HG02571 (cell line): ENCODE measurements at regions not wholly inside any gene's neighbourhood (a gene's known extent, or its start where the extent isn't known, plus 50 kb on each side); places are given as distances from the start of the nearest gene placed in this dataset.

Source experiments
- ATAC-seq: cut with Tn5 transposase; IDR thresholded peaks from one replicate; pipeline ENCODE4 v1.9.1; 2021; ENCODE audit warnings: mild to moderate bottlenecking, moderate library complexity; ENCODE audit not compliant: unreplicated experiment

DNA sequence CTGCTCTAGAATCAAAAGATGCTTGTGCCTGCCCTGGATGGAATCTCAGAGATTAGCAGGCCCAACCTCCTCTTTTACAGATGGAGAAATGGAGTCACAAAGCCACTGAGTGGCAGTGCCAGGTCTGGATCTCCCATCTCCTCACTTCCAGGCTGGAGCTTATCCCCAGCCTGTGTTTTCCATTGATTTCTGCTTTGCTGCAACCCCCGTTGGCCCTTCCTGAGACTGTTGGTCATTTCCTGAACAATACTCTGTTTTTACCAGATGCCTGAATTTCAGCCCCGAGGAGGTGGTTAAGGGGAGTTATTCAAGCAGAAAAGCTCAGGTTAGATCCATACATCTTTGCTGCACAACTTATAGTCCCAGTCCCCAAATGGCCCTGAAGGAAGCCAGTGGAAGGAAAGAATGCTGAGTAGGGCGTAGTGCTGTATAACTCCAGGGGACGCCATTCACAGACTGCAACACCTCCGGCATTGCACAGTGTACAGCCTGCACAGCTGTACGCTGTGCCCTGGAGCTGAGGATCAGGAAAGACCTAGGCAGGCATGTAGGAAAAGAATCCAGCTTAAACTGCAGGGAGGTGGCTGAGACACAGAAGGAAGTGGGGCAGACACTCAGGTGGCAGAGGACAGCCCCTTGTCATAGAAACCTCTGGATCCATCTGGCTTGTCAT is 77.5 kb downstream of the RPLP1 start:
- ATAC-seq: no peak

DNA sequence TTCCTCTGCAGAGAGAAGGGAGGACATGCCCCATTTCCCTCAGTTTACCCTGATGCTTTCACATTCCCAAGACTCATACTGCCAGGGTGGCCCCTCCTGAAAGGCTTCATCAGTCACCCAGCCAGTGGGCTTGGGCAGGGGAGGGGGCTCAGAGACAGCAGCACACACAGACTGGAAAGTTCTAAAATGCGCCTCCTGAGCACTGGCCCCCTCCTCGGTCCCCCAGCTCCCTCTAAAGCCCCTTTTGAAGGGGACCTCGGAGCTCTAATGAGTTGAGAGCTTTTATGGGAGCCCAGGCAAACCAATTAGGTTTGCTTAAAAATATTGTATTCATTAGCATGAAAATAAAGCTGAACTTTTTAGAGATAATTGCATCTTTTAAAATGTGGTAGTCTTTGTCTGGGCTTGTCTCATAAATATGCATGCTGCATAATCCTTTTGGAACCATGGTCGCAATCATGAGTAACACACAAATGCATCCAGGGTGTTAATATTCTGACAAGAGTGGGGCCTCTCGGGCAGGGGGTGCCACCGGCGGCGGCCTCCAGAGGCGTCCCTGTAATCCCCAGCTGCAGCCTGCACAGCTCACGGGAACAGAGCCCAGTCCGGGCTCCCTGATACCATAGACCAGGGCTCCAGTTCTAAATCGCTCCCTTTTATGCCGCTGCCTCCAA is 78.5 kb downstream of the RPLP1 start:
- no peak for ATAC-seq

DNA sequence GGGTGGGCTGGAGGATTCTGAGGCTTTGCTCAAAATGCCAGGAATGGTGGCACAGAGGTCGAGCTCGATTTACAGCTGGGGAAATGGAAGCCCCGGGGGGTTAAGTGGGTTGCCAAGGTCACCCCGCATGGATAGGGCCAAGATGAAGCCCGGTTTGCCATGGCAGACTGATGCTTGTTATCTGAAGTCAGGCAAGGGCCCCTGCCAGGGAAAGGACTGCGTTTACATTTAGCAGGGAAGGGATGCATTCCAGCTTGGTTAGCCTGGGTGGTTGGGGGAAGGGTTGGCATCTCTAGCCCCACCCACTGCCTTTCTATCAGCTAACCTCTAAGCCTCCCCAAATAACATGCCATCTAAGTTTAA is 79.0 kb downstream of the RPLP1 start:
- no peak for ATAC-seq

DNA sequence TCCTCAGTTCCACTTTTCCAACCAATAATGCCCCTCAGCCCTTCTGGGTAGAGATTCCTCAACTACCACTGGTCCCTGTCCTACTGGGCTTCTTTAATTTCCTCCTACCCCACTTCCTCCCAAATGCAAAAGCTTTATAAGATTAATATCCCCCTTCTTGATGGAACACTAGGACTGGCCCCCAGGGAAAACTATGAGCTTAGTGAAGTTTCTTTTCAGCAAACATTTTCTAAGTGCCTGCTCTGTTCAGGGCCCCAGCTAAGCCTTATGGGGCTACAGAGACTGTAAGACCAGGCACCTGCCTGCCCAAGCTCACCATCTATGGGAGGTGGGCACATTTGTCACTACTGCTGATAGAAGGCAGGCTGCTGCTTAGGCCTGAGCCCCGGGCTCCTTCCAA is 79.4 kb downstream of the RPLP1 start:
- no peak for ATAC-seq

DNA sequence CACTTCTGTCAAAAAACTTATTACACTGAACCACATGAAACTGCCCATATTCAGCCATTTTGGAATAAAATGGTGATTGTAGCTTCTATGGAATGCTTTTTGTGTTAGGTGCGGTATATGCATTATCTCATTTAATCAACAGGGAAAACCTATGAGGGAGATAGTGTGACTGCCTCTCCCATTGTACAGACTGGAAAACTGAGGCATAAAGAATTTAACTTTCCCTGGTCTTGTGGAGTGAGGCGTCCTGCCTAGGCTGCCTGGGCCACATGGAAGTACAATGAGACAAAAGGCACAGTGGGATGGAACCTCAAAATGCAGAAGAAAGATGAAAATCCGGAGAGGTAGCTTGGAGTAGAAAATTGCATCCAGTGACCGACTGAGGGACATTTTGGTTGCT is 80.2 kb downstream of the RPLP1 start:
- no peak for ATAC-seq

DNA sequence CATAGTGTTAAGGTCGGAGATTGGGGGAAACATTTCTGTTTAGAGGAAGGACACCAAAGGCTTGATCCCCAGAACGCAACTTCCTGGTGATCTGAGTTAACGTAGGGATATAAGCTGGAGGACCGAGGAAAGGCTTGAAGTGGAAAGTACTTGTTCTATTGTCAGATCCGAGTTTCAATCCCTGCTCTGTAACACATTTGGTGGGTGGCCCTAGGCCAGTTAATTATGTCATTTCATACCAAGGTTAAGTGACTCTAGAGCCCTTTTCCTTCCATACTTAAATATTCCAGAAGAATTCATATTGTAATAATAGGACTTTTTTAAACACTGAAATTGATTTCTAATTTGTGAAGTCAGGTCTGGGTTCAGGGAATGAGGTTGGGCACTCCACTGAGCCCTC is 80.9 kb downstream of the RPLP1 start:
- no peak for ATAC-seq

DNA sequence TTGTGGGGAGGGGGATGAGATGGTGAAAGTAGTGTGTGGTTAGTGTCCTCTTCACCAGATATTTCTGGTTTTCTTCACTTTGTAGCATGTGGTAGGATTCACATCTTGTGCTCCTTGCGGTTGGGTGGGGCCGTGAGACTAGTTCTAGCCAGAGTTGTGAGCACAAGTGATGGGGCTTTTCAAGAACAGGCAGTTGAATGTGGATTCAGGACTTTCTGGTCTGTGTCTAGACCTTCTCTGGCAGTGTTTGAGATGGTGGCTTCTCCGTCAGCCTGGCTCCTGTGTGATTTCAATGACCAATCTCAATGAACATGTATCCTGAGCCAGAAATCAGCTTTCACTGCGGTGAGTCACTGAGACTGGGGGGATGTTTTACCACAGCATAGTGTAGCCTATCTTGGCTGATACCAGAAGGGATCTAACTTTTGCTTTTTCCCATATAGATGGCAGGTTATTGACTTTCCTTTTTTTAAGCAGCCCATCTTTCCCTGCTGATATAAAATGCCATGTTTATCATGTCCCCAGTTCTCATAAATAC is 82.6 kb downstream of the RPLP1 start:
- no peak for ATAC-seq

DNA sequence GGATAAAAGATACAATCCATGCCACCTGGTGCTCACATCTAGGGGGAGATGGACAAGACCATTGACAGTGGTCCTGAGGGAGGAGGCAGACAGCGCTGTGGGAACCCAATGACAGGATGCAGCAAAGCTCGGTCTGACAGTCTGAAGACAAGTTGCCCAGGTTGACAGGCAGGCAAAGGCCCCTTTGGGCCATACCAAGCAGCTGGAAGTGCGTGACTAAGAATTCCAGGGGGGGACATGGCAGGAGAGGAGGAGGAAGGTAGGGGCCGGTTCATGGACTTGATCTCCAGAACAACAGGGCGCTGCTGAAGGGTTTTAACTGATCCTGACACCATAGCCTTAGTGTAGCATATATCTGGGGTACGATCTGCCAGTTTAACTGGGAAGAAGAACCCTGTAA is 83.4 kb downstream of the RPLP1 start:
- no peak for ATAC-seq

DNA sequence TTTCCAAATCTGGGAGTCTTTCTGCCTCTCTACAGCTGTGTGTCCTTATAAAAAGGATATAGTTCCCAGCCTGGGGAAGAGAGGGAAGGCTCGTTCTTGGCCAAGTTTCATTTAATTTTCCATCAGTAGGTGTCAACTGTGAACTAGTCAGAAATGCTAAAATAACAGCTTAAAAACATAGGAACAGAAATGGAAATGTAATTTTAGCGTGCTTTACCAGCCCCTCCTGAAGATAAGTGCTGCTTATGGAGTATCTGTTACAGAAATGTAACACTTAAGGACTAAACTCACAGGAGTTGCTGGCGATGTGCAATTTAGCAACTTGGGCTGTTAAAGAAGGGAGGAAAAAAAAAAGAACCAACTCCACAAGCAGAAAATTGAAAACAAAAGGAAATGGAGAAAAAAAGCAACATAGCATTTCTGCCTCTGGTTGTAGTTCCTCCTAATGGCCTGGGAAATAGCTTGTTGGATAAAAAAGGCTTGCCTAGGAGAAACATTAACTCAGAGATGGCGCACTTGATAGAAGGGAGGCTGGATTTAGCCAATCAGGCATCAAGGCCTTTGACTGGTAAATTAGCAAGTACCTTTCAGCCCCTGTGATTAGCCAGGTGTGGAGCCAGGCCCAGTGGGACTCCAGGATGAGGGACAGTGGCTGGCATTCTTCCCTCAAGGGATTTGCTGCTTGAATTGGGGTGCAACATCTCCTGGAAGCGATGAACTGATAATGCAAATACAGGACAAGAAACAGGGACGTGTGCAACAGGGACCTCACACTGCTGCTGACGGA is 84.3 kb downstream of the RPLP1 start:
- ATAC-seq: no peak

DNA sequence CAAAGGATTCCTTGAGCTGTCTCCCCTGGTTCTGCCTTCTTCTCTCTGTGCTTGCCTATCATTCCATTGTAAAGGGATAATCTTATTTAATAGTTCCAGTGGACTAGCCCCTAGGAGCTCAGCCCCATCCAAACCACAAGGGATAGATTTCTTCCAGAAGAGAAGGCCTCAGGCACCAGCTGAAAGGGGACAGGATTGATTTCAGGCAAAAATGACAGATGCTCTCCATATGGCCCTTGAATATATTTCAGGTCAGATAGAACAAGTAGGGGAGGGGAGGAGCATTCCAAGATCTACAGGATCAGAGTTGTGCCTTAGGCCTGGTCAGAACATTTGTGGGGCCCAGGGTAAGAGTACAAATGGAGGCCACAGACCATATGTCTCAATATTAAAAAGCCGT is 85.3 kb downstream of the RPLP1 start:
- no peak for ATAC-seq

DNA sequence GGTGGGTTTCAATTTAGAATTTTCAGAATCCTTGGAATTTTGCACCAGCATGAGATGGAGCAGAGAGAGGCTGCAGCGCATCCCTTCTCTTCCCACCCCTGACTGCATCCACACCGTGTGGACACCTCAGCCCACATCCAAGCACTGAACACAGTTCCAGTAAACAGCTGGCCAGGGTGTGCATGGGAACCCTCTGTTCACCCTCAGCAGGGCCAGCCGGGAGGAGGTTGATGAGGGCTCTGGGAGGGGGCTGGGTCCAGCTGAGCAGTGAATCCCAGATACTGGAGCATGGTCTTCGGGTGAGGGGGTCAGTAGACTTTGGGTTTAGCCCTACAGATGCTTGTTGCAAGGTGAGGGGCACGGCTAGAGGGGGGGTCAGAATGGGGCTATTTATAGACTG is 85.8 kb downstream of the RPLP1 start:
- no peak for ATAC-seq

DNA sequence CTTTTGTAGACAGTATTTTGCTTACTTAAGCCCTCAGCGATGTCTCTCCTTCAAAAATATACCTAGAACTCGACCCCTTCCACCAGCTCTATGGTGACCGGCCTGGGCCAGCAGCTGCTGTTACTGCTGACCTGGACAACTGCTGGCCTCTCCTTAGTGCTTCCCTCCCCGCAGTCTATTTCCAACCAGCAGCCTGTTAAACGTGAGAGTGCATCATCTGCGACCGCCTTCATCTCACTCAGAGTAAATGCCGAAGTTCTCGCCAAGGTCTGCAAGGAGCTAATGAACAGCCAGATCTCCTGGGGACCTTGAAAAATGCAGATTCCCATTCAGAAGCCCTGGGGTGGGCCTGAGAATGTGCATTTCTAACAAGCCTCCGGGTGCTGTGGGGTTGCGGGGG is 86.7 kb downstream of the RPLP1 start:
- no peak for ATAC-seq

DNA sequence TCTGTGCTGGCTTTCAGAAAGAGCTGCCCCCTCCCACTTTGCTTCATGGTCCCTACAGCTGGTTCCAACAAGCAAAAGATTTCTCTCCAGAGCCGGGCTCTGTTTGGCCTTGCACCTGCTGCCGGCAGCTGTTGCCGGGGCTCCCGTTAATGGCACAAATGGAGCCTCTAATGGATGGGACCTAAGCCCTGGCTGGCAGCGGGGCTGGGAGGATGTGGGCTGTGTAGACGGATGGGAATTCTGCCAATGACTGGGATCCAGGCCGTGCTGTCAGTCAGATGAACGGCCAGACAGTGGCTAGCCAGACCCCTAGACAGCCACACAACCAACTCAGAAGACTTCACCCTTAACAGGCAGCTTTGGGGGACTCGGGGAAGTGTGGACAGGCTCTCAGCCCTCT is 88.0 kb downstream of the RPLP1 start:
- no peak for ATAC-seq

DNA sequence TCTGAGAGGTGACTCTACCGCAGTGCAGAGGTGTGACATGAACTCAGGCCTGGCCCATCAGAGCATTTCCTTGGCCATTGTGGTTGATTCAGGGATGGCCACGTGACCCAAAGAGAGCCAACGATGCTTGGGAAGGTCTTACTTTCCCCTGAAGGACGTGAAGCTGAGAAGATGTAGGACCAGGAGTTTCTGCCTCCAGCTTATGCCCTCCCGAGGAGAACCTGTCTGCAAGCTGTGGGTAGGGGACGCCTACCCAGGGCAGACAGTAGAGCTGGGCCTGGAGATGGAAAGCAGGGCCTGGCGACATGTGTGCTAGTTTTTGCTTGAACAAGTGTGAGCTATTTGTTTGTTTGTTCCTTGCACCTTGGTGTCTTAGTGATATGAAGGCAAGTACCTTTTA is 89.4 kb downstream of the RPLP1 start:
- ATAC-seq: no peak

DNA sequence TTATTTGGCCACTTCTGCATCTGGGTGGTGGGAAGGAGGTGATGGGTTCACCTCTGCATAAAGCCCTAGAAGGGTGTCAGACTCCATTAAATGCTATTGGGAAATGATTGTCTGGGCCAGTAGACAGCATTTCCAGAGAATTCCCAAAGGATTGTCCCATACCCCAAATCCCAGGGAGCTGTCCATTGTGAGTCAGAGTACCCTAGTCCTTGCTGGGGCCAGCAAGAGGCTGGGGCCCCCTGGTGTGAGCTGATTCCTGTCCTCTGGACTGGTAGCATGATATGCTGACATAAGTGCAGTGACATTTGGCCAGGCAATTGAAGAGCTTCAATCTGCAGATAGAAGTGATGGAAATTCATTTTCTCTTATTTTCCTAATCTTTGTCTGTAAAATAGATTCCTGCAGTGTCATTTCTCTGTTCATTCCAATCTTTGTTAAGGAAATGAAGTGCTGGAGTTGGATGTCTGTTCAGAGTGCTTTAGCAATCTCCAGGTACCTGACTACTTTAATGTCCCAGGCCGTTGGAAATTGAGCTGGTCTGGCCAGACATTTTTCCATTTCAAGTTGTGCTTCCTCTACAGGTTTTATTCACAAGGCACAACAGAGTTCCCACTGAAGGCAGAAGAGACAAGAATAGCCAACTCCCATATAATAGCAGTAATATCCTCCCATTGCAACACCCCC is 91.2 kb downstream of the RPLP1 start:
- ATAC-seq: no peak

DNA sequence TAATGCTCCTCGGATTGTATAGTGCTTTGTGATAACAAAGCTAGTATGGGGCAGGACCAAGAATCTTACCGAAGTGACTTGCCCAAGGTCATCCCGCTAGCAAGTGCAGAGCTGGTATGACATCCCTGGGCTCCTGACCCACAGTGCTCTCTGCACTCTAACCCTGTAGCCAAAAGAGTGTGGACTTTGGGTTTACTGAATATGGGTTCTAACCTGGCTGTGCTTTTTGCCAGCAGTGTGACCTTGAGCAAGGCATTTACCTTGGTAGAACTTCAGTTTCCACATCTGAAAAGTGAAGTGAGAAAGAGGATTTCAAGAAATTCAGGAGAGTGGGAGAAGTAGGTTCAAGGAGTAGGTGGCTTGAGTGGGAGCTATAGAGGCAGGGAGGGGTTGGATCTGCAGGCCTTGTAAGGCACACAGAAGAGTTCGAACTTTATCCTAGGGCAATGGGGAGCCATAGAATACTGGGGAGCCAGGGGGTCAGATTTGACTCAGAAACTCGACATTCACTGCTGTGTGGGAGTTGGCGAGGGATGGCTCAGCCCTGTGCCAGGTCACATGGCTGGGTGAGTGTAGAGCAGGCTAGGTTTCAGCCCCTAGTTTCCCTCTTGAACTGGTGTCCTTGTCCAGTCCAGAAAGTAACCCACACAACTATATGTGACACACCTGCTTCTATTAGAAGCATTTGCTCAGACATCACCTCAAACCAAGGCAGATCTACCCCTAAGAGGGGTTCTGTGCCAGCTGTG is 91.9 kb downstream of the RPLP1 start:
- ATAC-seq: no peak

DNA sequence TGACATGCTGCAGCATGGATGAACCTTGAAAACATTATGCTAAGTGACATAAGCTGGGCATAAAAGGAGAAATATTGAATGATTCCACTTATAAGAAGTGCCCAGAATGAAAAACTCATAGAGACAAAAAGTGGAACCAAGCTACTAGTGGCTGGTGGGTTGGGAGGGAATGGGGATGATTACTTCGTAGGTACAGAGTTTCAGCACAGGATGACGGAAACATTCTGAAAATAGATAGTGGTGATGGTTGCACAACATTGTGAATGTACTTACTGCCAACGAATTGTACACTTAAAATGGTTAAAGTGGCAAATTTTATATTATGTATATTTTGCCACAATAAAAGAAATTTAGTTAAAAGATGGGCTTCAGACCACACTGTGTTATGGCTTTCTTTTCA is 93.6 kb downstream of the RPLP1 start:
- ATAC-seq: no peak

DNA sequence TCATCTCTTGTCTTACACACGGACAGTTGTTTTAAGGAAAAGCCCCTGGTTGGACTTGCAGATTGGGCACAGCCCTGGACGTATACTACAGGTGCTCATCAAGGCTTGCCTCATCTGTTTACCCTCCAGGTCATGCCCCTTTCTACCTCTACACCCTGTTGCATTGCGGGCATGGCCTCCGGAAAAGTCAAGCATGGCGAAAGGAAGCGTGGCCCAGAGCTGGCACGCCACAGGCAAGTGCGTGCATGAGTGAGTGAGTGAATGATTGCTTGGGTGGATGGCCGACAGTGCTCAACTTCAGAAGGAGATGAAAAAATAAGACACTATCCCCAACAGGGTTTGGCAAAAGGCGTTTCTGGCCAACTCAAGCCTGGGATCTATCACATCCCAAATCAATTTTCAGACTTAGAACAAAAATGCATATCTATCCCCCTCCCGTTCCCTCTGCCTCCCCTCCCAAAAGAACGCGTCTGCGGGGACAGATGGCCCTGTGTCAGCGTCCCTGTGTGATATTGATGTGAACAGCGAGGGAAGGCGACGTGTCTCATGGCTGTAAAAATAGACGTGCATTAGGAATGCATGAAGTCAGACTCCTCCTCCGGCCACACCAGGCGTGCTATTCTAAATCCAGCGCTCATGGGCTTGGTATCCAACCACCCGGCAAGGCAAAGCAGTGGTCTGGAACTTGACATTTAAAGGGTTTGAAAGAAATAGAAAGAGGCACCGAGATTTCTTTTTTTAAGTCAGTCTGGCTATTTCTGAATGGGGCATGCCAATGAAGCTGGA is 96.0 kb downstream of the RPLP1 start:
- no peak for ATAC-seq

DNA sequence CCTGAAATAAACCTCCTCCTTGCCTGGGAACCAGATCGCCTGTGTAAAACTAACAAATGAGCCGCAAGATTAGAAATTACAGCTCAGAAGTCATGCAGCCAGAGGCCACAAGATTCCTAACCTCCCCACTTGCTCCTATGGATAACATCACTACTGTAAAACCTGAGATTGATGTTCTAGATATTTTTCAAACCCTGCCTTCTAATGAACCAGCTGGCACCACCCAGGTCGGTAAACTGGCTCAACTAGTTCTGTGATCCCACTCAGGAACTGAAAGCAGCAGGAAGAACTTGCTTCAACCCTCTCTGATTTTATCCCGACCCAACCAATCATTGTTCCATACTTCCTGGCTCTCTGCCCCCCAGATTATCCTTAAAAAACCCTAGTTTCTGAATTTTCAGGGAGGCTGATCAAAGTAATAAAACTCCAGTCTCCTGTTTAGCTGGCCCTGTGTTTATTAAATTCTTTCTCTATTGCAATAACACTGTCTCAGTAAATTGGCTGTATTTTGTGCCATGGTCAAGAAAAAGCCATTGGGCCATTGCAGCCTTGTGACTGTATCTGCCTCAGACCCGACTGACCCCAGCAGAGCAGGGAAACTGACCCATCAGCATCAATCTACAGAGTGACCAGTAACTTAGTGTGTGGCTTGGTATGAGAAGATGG is 98.9 kb downstream of the RPLP1 start:
- ATAC-seq: no peak
